GM12878 (cell line): ENCODE measurements at regions not wholly inside any gene's neighbourhood (a gene's known extent, or its start where the extent isn't known, plus 50 kb on each side); places are given as distances from the start of the nearest gene placed in this dataset.

Experiments used
- NRF1 ChIP-seq: conservative IDR thresholded peaks from 2 replicates; pipeline ENCODE4 v1.6.1; 2011; ENCODE audit warnings: mild to moderate bottlenecking, low read depth, low read length, improper control_type of control experiment
- ZNF384 ChIP-seq: IDR thresholded peaks from 2 replicates; pipeline ENCODE4 v1.6.1; 2012; ENCODE audit warnings: low read depth, mild to moderate bottlenecking, low read length, improper control_type of control experiment, borderline replicate concordance
- TF ChIP-seq, protein P1 (sequence below), 3 experiments: IDR thresholded peaks in 2 of 3; conservative IDR thresholded peaks in 1 of 3; 2 replicates each; pipeline ENCODE4 v1.5.1; 2011; ENCODE audit warnings: low read depth in 3 of 3, low read length in 3 of 3, mild to moderate bottlenecking in 3 of 3, control low read depth in 2 of 3, moderate library complexity in 2 of 3, inconsistent platforms in 1 of 3, mixed read lengths in 1 of 3; ENCODE audit not compliant: control insufficient read depth in 2 of 3, insufficient read depth in 1 of 3; ENCODE audit errors: extremely low read depth in 1 of 3

DNA sequence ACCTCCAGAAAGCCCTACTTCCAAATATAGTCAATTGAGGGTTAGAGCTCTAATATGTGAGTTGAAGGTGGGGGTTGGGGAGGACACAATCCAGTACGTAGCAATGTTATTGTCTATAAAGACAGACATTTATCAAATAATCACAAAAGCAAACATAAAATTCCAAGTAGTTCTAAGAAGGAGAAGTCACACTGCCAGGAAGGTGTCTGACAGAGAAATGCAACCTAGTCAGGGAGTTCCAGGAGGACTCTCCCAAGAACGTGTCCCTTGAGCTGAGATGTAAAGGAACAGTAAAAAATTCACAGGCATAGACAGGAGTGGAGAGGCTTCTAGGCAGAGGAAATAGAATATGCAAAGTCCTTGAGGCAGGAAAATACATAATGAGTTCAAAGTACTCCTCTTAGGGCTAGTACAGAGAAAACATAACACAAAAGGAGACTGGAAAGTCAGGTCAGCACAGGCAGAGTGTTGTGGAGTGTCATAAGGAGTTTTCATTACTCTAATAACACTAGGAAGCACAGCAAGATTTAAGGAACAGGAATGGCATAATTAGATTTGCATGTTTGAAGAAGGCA, 277.6 kb upstream of the STT3B start:
- TF ChIP-seq ZNF384 (no peak), NRF1 (no peak)
- TF ChIP-seq, protein P1, sequence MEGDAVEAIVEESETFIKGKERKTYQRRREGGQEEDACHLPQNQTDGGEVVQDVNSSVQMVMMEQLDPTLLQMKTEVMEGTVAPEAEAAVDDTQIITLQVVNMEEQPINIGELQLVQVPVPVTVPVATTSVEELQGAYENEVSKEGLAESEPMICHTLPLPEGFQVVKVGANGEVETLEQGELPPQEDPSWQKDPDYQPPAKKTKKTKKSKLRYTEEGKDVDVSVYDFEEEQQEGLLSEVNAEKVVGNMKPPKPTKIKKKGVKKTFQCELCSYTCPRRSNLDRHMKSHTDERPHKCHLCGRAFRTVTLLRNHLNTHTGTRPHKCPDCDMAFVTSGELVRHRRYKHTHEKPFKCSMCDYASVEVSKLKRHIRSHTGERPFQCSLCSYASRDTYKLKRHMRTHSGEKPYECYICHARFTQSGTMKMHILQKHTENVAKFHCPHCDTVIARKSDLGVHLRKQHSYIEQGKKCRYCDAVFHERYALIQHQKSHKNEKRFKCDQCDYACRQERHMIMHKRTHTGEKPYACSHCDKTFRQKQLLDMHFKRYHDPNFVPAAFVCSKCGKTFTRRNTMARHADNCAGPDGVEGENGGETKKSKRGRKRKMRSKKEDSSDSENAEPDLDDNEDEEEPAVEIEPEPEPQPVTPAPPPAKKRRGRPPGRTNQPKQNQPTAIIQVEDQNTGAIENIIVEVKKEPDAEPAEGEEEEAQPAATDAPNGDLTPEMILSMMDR (IDR thresholded peaks at IDR 0.05 in 2 of 3, conservative IDR thresholded peaks at IDR 0.05 in 1 of 3; ENCODE audit: control insufficient read depth in 2 of 3, extremely low read depth in 1 of 3, insufficient read depth in 1 of 3, low read depth in 3 of 3, low read length in 3 of 3) = no peak
